ENCODE measurements at regions not wholly inside any gene's neighbourhood (a gene's known extent, or its start where the extent isn't known, plus 50 kb on each side); places are given as distances from the start of the nearest gene placed in this dataset.

DNA sequence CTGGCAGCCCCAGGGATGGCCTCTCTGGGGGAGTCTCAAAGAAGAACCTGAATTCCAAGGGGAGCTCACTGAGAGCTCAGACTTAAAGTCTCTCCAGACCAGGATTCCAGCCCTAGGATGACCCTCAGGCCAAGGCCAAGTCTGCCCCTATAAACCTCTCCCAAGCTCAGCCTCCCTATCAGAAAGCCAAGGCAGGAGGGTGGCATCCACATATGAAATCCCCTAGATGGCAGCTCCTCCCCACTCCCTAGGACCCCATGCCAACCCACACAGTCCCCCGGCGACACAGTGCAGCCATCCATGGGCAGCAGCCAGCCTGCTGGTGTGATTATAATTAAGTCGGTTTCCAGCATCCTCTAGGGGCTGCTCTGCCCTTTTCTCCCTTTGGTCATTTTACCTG lies 269.9 kb downstream of the CDK5RAP2 start:
- no peak for TF ChIP-seq CTCF (IDR thresholded peaks at IDR 0.05; ENCODE audit: low read depth, low read length, poor library complexity, severe bottlenecking)
- TF ChIP-seq EZH2phosphoT487 (IDR thresholded peaks at IDR 0.05; ENCODE audit: borderline replicate concordance, low read length): no peak

Measured in DOHH2 (cell line).